Trophoblast cell (in vitro differentiated cells and primary cell): ENCODE measurements at regions not wholly inside any gene's neighbourhood (a gene's known extent, or its start where the extent isn't known, plus 50 kb on each side); places are given as distances from the start of the nearest gene placed in this dataset.

Experiments used
- DNase-seq, 2 donors: peaks; one replicate each; pipeline ENCODE4 v3.0.0-alpha.2; 2016
- H2AFZ ChIP-seq: 2 replicates; pipeline ENCODE4 v1.6.1; 2013; ENCODE audit warnings: low read length, moderate library complexity, mild to moderate bottlenecking; ENCODE audit not compliant: insufficient read depth, poor library complexity
- H2AK5ac ChIP-seq: 2 replicates; pipeline ENCODE4 v1.6.1; 2013; ENCODE audit warnings: mild to moderate bottlenecking, low read length
- H2BK120ac ChIP-seq: 2 replicates; pipeline ENCODE4 v1.6.1; 2013; ENCODE audit warnings: low read length, mild to moderate bottlenecking, moderate library complexity; ENCODE audit not compliant: insufficient read depth, poor library complexity
- H2BK12ac ChIP-seq: 2 replicates; pipeline ENCODE4 v1.6.1; 2013; ENCODE audit warnings: mild to moderate bottlenecking, low read length, moderate library complexity
- H2BK5ac ChIP-seq: 2 replicates; pipeline ENCODE4 v1.6.1; 2013; ENCODE audit warnings: low read length, low read depth, moderate library complexity, mild to moderate bottlenecking; ENCODE audit not compliant: poor library complexity
- H3K14ac ChIP-seq: 2 replicates; pipeline ENCODE4 v1.6.1; 2013; ENCODE audit warnings: mild to moderate bottlenecking, low read length
- H3K18ac ChIP-seq: 2 replicates; pipeline ENCODE4 v1.6.1; 2013; ENCODE audit warnings: mild to moderate bottlenecking, low read length
- H3K23ac ChIP-seq: 2 replicates; pipeline ENCODE4 v1.6.1; 2013; ENCODE audit warnings: low read length
- H3K27ac ChIP-seq: 2 replicates; pipeline ENCODE4 v1.5.1; 2013; ENCODE audit warnings: low read depth, mild to moderate bottlenecking, inconsistent platforms, low read length, moderate library complexity
- H3K27me3 ChIP-seq: 2 replicates; pipeline ENCODE4 v1.6.1; 2013; ENCODE audit warnings: inconsistent platforms, mild to moderate bottlenecking, low read length, moderate library complexity; ENCODE audit not compliant: insufficient read depth
- H3K36me3 ChIP-seq, 2 experiments: 1 replicate in 1 of 2; 2 replicates in 1 of 2; pipeline ENCODE4 v1.6.1; 2013; ENCODE audit warnings: low read length in 2 of 2, mild to moderate bottlenecking in 2 of 2, moderate library complexity in 1 of 2; ENCODE audit not compliant: insufficient read depth in 2 of 2, control insufficient read depth in 1 of 2
- H3K4ac ChIP-seq: 2 replicates; pipeline ENCODE4 v1.6.1; 2013; ENCODE audit warnings: low read depth, mild to moderate bottlenecking, low read length, moderate library complexity
- H3K4me1 ChIP-seq, 2 experiments: 1 replicate in 1 of 2; 2 replicates in 1 of 2; pipeline ENCODE4 v1.6.1; 2013; ENCODE audit warnings: low read length in 2 of 2, mild to moderate bottlenecking in 2 of 2, moderate library complexity in 1 of 2; ENCODE audit not compliant: insufficient read depth in 2 of 2, control insufficient read depth in 1 of 2
- H3K4me2 ChIP-seq: 2 replicates; pipeline ENCODE4 v1.6.1; 2013; ENCODE audit warnings: inconsistent platforms, mild to moderate bottlenecking, low read length, moderate library complexity
- H3K4me3 ChIP-seq: 2 replicates; pipeline ENCODE4 v1.5.1; 2013; ENCODE audit warnings: mild to moderate bottlenecking, low read depth, low read length, inconsistent platforms
- H3K79me1 ChIP-seq: one replicate; pipeline ENCODE4 v1.6.1; 2013; ENCODE audit warnings: low read length
- H3K79me2 ChIP-seq: 2 replicates; pipeline ENCODE4 v1.6.1; 2013; ENCODE audit warnings: low read length, mild to moderate bottlenecking; ENCODE audit not compliant: control insufficient read depth, insufficient read depth, poor library complexity
- H3K9ac ChIP-seq: 2 replicates; pipeline ENCODE4 v1.6.1; 2013; ENCODE audit warnings: mild to moderate bottlenecking, low read length
- H3K9me3 ChIP-seq: 2 replicates; pipeline ENCODE4 v1.6.1; 2013; ENCODE audit warnings: low read depth, mild to moderate bottlenecking, control low read depth, inconsistent platforms, low read length; ENCODE audit not compliant: insufficient read depth
- H4K12ac ChIP-seq: 2 replicates; pipeline ENCODE4 v1.6.1; 2013; ENCODE audit warnings: low read depth, mild to moderate bottlenecking, low read length, moderate library complexity
- H4K8ac ChIP-seq: 2 replicates; pipeline ENCODE4 v1.6.1; 2013; ENCODE audit warnings: low read depth, mild to moderate bottlenecking, low read length, moderate library complexity
- H4K91ac ChIP-seq: one replicate; pipeline ENCODE4 v1.6.1; 2013; ENCODE audit warnings: low read depth, mild to moderate bottlenecking, low read length, moderate library complexity
- WGBS: extraction: QIAGEN DNeasy Blood & Tissue Kit; methylation state at CpG from one replicate; pipeline ENCODE4 v1.1.7; 2013; ENCODE audit warnings: missing lambda C conversion rate; ENCODE audit not compliant: insufficient read length, insufficient coverage; ENCODE audit errors: extremely low coverage; 5-methylcytosine and 5-hydroxymethylcytosine counted together

DNA sequence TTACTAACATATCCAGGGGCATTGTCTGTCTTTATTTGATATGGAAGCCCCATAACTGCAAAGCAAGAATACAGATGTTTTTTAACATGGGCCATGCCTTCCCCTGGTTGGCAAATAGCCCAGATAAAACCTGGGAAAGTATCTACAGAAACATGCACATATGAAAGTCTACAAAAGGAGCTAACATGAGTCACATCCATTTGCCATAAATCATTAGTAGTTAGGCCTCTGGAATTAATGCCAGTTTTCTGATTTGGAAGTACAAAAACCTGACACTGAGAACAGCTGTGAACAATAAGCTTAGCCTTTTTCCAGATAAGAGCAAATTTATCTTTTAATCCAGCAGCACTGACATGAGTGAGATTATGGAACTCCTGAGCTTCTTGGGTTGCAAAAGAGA, 418.0 kb upstream of the IMPG1 start:
- Histone ChIP-seq H2BK12ac (peak overlapping the region; percentile 71), H4K8ac (no peak overlapping the region), H2BK120ac (peak overlapping the region; percentile 72), H3K18ac (no peak overlapping the region), H2BK5ac (peak overlapping the region; percentile 31), H3K9ac (no peak overlapping the region), H4K91ac (no peak overlapping the region), H3K27me3 (no peaks in the 10 kb centered on the region), H3K9me3 (peaks cover 5% of the 10 kb centered on the region), H2AFZ (no peak overlapping the region), H3K27ac (peak overlapping the region; percentile 87), H4K12ac (no peak overlapping the region), H3K4me2 (no peak overlapping the region), H3K79me2 (no peaks in the 10 kb centered on the region), H3K36me3 (no peaks in the 10 kb centered on the region), H3K4ac (no peak overlapping the region), H2AK5ac (no peak overlapping the region), H3K4me1 (peaks cover 3 to 7% of the 10 kb centered on the region in 2 experiments), H3K4me3 (no peak overlapping the region), H3K14ac (peak overlapping the region; percentile 30), H3K79me1 (peaks cover 13% of the 10 kb centered on the region), H3K23ac (no peak overlapping the region)
- DNase-seq, result peak in 1 of 2 donors; percentile 43

DNA sequence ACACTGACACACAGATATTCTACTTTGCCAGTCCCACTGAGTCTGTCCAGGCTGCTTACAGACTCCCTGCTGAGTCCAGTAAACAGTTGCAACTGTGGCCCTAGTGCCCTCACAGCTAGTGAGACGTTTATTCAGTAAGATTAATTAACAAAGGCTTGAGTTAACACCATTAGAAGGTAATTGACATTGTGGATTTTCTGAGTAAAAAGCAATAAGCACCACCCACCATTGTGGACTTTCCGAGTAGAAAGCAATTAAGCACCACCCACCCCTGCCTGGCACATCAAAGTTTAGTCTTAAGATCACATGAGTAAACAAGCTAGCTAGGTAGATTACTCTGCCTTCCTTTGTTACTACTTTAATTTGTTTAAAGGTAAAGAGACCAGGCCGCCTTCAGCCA, 408.6 kb upstream of the IMPG1 start:
- Histone ChIP-seq H3K79me1 (no peaks in the 10 kb centered on the region), H3K36me3 (no peaks in the 10 kb centered on the region), H3K27me3 (no peaks in the 10 kb centered on the region), H3K4ac (no peak overlapping the region), H3K79me2 (no peaks in the 10 kb centered on the region), H2BK12ac (no peak overlapping the region), H2AFZ (no peak overlapping the region), H3K18ac (no peak overlapping the region), H3K4me1 (no peaks in the 10 kb centered on the region), H2BK120ac (no peak overlapping the region), H4K8ac (no peak overlapping the region), H3K14ac (no peak overlapping the region), H2BK5ac (no peak overlapping the region), H3K4me3 (no peak overlapping the region), H3K4me2 (no peak overlapping the region), H3K23ac (no peak overlapping the region), H3K27ac (no peak overlapping the region), H3K9me3 (no peaks in the 10 kb centered on the region), H2AK5ac (no peak overlapping the region), H4K91ac (no peak overlapping the region), H3K9ac (no peak overlapping the region), H4K12ac (no peak overlapping the region)
- no peak for DNase-seq
- no CpG with 5 or more reads among the region's 3 CpGs for WGBS

DNA sequence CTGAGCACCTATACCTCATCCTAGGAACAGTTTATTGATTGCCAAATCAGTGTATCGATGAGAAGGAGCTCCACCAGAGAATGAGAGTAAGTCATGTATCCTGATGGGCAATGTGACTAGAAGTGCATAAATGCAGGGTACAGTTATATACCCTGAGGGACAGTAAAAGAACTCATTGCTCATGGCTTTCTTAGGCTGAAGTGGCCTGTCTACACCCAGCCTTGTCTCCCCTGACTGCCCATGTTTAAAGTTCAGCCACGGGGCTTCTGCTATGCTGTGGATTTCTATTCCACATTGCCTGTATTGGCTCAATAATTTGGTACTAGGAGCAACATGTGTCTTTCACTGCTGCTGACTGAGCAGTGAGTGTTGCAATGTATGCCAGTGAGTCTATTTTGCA, 400.4 kb upstream of the IMPG1 start:
- no peak overlapping the region for H2BK5ac ChIP-seq
- no peak overlapping the region for H3K9ac ChIP-seq
- H4K91ac ChIP-seq, result no peak overlapping the region
- WGBS, result no CpG with 5 or more reads among the region's 2 CpGs
- H3K27ac ChIP-seq, result no peak overlapping the region
- no peak overlapping the region for H3K14ac ChIP-seq
- H3K4me1 ChIP-seq, result no peaks in the 10 kb centered on the region
- no peaks in the 10 kb centered on the region for H3K9me3 ChIP-seq
- no peak overlapping the region for H3K4ac ChIP-seq
- H3K4me2 ChIP-seq, result no peak overlapping the region
- H2BK120ac ChIP-seq, result no peak overlapping the region
- H2AFZ ChIP-seq, result no peak overlapping the region
- no peak overlapping the region for H2BK12ac ChIP-seq
- no peak for DNase-seq
- no peak overlapping the region for H4K12ac ChIP-seq
- peak overlapping the region; percentile 28 for H4K8ac ChIP-seq
- H3K36me3 ChIP-seq, result no peaks in the 10 kb centered on the region
- no peaks in the 10 kb centered on the region for H3K27me3 ChIP-seq
- no peaks in the 10 kb centered on the region for H3K79me2 ChIP-seq
- H3K23ac ChIP-seq, result no peak overlapping the region
- no peaks in the 10 kb centered on the region for H3K79me1 ChIP-seq
- no peak overlapping the region for H3K18ac ChIP-seq
- no peak overlapping the region for H3K4me3 ChIP-seq
- no peak overlapping the region for H2AK5ac ChIP-seq

DNA sequence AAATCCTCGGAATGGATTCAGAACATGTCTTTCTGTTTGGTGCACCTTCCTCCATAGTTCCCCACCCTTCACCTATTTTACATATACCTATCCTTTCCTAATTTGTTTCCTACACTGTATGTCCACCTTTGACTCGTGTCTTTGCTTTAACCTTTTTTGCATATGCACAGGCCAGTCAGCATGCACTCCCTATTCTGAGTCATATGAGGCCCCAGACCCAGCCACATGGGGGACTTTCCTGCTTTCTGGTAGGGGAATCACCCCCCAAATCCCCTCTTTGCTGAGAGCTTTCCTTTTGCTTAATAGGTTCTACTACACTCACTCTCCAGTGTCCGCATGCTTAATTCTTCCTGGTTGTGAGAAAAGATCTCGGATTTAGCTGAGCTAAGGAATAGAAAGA, 393.8 kb upstream of the IMPG1 start:
- H2BK120ac ChIP-seq, result no peak overlapping the region
- H3K18ac ChIP-seq, result no peak overlapping the region
- H2BK12ac ChIP-seq, result no peak overlapping the region
- no peak overlapping the region for H3K9ac ChIP-seq
- no peaks in the 10 kb centered on the region for H3K4me1 ChIP-seq
- no peaks in the 10 kb centered on the region for H3K36me3 ChIP-seq
- H2AK5ac ChIP-seq, result no peak overlapping the region
- no peak overlapping the region for H3K4ac ChIP-seq
- no peak overlapping the region for H2BK5ac ChIP-seq
- no peak overlapping the region for H4K91ac ChIP-seq
- no peak overlapping the region for H3K27ac ChIP-seq
- no peak overlapping the region for H3K14ac ChIP-seq
- no peaks in the 10 kb centered on the region for H3K27me3 ChIP-seq
- no peak overlapping the region for H3K4me2 ChIP-seq
- no peak for DNase-seq
- no peak overlapping the region for H3K4me3 ChIP-seq
- H3K79me2 ChIP-seq, result no peaks in the 10 kb centered on the region
- H3K79me1 ChIP-seq, result no peaks in the 10 kb centered on the region
- no peak overlapping the region for H4K12ac ChIP-seq
- no peak overlapping the region for H4K8ac ChIP-seq
- H2AFZ ChIP-seq, result no peak overlapping the region
- WGBS, result no CpG with 5 or more reads among the region's 4 CpGs
- no peaks in the 10 kb centered on the region for H3K9me3 ChIP-seq
- no peak overlapping the region for H3K23ac ChIP-seq

DNA sequence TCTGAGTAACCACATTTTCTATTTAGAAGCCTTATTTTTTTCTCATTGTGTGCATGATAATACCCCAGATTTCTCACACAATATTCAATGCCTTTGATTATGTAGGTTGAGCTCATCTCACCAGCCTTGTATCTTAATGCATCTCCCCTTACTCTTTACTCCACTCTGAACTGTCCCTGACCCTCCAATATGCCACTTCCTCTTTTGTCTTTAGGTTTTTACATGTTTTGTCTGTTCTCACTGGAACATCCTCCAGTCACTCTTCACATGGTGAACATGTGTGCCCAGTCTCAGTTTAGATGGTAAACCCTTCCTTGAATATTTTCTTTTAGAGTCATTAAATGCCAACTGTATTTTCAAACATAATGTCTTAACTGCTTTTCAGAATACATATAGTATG, 392.9 kb upstream of the IMPG1 start:
- no peaks in the 10 kb centered on the region for H3K4me1 ChIP-seq
- H3K9me3 ChIP-seq, result no peaks in the 10 kb centered on the region
- no peak for DNase-seq
- no peak overlapping the region for H3K9ac ChIP-seq
- H4K8ac ChIP-seq, result no peak overlapping the region
- no peaks in the 10 kb centered on the region for H3K27me3 ChIP-seq
- no peak overlapping the region for H2BK12ac ChIP-seq
- no peak overlapping the region for H3K14ac ChIP-seq
- H4K12ac ChIP-seq, result no peak overlapping the region
- no peak overlapping the region for H2BK5ac ChIP-seq
- H3K79me1 ChIP-seq, result no peaks in the 10 kb centered on the region
- no peak overlapping the region for H3K4me2 ChIP-seq
- no peak overlapping the region for H2BK120ac ChIP-seq
- H3K4me3 ChIP-seq, result no peak overlapping the region
- H3K27ac ChIP-seq, result no peak overlapping the region
- no peaks in the 10 kb centered on the region for H3K79me2 ChIP-seq
- no peak overlapping the region for H3K4ac ChIP-seq
- no peak overlapping the region for H2AK5ac ChIP-seq
- no peak overlapping the region for H3K23ac ChIP-seq
- no peak overlapping the region for H3K18ac ChIP-seq
- H4K91ac ChIP-seq, result no peak overlapping the region
- H2AFZ ChIP-seq, result no peak overlapping the region
- H3K36me3 ChIP-seq, result no peaks in the 10 kb centered on the region
